Upper lobe of left lung (tissue), 4 donors: ENCODE measurements at regions not wholly inside any gene's neighbourhood (a gene's known extent, or its start where the extent isn't known, plus 50 kb on each side); places are given as distances from the start of the nearest gene placed in this dataset.

ENCODE experiments used
- CTCF ChIP-seq, 6 experiments: fragments of 450-650 bp in 4 of 6; fragments of 200-600 bp in 2 of 6; sonication (generic) in 2 of 6; IDR thresholded peaks; one replicate each; pipeline ENCODE4 v1.5.1; 2016 to 2019; ENCODE audit warnings: antibody characterized with exemption in 6 of 6
- POLR2A ChIP-seq, 4 donors: fragments of 450-650 bp; IDR thresholded peaks; one replicate each; pipeline ENCODE4 v1.5.1; 2016 to 2017; ENCODE audit warnings: antibody characterized with exemption in 4 of 4, mild to moderate bottlenecking in 2 of 4
- POLR2AphosphoS5 ChIP-seq, 2 donors: sonication (generic); formaldehyde crosslinking; IDR thresholded peaks; one replicate each; pipeline ENCODE4 v1.5.1; 2017; ENCODE audit warnings: antibody characterized with exemption in 2 of 2

GRCh38 chr5:121746763-121747162 is 104.9 kb upstream of the FTMT start:
- TF ChIP-seq CTCF (IDR thresholded peaks at IDR 0.05) (no peak), POLR2A (IDR thresholded peaks at IDR 0.05) (no peak), POLR2AphosphoS5 (IDR thresholded peaks at IDR 0.05) (no peak)
